Panc1 (cell line): ENCODE measurements at regions not wholly inside any gene's neighbourhood (a gene's known extent, or its start where the extent isn't known, plus 50 kb on each side); places are given as distances from the start of the nearest gene placed in this dataset.

ENCODE experiments used
- ATAC-seq: fragments of 200-7000 bp; cut with Tn5 transposase; 2 replicates; pipeline ENCODE4 v1.9.1; 2020; ENCODE audit warnings: mild to moderate bottlenecking, moderate library complexity
- BruUV-seq: library from RNA; stranded (reverse); fragments of 400-500 nt; replicated peaks from 2 replicates; lab custom pipeline; 2021; lab: Mats Ljungman, UMichigan
- CTCF ChIA-PET: fragments of 300-600 bp; sonication (Branson Sonifier 250); formaldehyde crosslinking; loops from one replicate; lab custom pipeline; 2022; ENCODE audit warnings: antibody characterized with exemption; lab: Charles Lee
- POLR2A ChIA-PET: fragments of 300-600 bp; sonication (Branson Sonifier 250); formaldehyde crosslinking; loops from one replicate; lab custom pipeline; 2022; ENCODE audit warnings: antibody characterized with exemption; lab: Charles Lee
- DNase-seq: peaks from one replicate; pipeline ENCODE4 v3.0.0-alpha.2; 2010; ENCODE audit warnings: low read depth, low spot score
- H3K27ac ChIP-seq: 2 replicates; pipeline ENCODE4 v1.5.1; 2011; ENCODE audit warnings: mild to moderate bottlenecking, low read length, inconsistent platforms
- H3K27me3 ChIP-seq: fragments of 200-500 bp; sonication (Bioruptor generic); 2 replicates; pipeline ENCODE4 v1.6.0; 2014; ENCODE audit warnings: low read length, inconsistent platforms; ENCODE audit not compliant: control insufficient read depth, insufficient read depth
- H3K36me3 ChIP-seq: fragments of 200-500 bp; sonication (Bioruptor generic); 2 replicates; pipeline ENCODE4 v1.5.1; 2014; ENCODE audit warnings: inconsistent platforms, mild to moderate bottlenecking, low read length, moderate library complexity; ENCODE audit not compliant: control insufficient read depth, insufficient read depth
- H3K4me1 ChIP-seq: 2 replicates; pipeline ENCODE4 v1.5.1; 2011; ENCODE audit warnings: inconsistent platforms, mild to moderate bottlenecking, low read length, moderate library complexity; ENCODE audit not compliant: control insufficient read depth, insufficient read depth
- H3K4me3 ChIP-seq, 2 experiments: 2 replicates each; pipeline ENCODE4 v1.5.1; 2011 to 2012; ENCODE audit warnings: low read depth in 2 of 2, low read length in 2 of 2, mild to moderate bottlenecking in 2 of 2, inconsistent platforms in 1 of 2, moderate library complexity in 1 of 2
- H3K9me3 ChIP-seq: fragments of 200-500 bp; sonication (Bioruptor generic); 2 replicates; pipeline ENCODE4 v1.5.1; 2014; ENCODE audit warnings: low read depth, mild to moderate bottlenecking, inconsistent platforms, low read length, moderate library complexity; ENCODE audit not compliant: control insufficient read depth, insufficient read depth
- POLR2AphosphoS5 ChIP-seq: IDR thresholded peaks from 2 replicates; pipeline ENCODE4 v1.6.1; 2012; ENCODE audit warnings: mild to moderate bottlenecking, low read depth, low read length, moderate library complexity
- SIN3A ChIP-seq: IDR thresholded peaks from 2 replicates; pipeline ENCODE4 v1.6.1; 2012; ENCODE audit warnings: low read depth, mild to moderate bottlenecking, low read length, moderate library complexity, borderline replicate concordance; ENCODE audit not compliant: insufficient read depth
- TCF7L2 ChIP-seq: IDR thresholded peaks from 2 replicates; pipeline ENCODE4 v1.6.1; 2011; ENCODE audit warnings: mild to moderate bottlenecking, low read depth, low read length, inconsistent platforms
- in situ Hi-C: cut with HindIII; loops from 2 replicates; pipeline ENCODE4 v1.10.0; 2016; ENCODE audit warnings: low sequenced_read_pairs, low pct_unique_long_range_greater_than_20kb
- intact Hi-C: fragments of 100-400 bp; cut with micrococcal nuclease; formaldehyde crosslinking; loops from one replicate; pipeline ENCODE4 v1.10.0; 2022; ENCODE audit not compliant: unreplicated experiment
- TF ChIP-seq, protein P1 (sequence below), 2 experiments: IDR thresholded peaks; 2 replicates each; pipeline ENCODE4 v1.6.1; 2011 to 2012; ENCODE audit warnings: low read depth in 2 of 2, control low read depth in 1 of 2, low read length in 1 of 2, mild to moderate bottlenecking in 1 of 2, moderate library complexity in 1 of 2; ENCODE audit not compliant: insufficient read depth in 1 of 2
- TF ChIP-seq, protein P2 (sequence below): fragments of 450-650 bp; IDR thresholded peaks from 2 replicates; pipeline ENCODE4 v1.5.1; 2017; ENCODE audit warnings: mild to moderate bottlenecking

DNA sequence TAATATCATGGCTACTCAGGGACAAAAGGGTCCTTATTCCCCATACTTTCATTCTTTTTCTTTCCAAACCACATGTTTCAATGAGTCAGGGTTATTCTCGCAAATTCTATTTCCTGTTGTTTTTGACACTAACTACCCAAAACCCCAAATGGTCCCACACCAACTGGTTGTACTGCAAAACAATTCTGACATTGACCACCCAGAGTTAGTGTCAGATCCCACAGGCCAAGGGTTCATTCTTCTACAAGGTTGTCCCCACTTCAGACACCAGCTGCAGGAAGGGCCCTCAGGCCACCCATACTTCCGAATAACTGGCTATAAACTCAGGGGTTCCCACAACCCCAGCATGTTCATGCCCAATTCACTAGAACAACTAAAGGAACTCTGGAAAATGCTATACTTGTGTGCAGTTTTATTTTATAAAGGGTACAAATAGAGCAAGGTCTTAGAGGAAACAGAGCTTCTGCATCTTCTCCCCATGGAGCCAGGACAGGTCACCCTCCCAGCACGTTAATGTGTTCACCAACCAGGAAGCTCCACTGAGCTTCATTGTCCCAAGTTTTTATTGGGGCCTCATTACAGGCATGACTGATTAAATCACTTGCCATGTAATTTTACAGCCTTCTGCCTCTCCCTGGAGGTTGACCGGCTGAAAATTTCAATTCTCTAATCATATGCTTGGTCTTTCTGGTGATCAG is 334.8 kb downstream of the DRD1 start:
- no TSS peak for BruUV-seq
- Histone ChIP-seq H3K27me3 (no peaks in the 10 kb centered on the region; the same call in 1 of the 2 replicates), H3K36me3 (no peaks in the 10 kb centered on the region), H3K4me1 (no peaks in the 10 kb centered on the region), H3K4me3 (no peak overlapping the region), H3K9me3 (no peaks in the 10 kb centered on the region), H3K27ac (no peak overlapping the region)
- CTCF ChIA-PET = no interaction called here
- POLR2A ChIA-PET = interaction anchor here (0.6 kb wide), 1 partner anchor 186 kb away, joined by 9 read pairs; no protein-coding TSS in a partner anchor
- no peak for ATAC-seq
- TF ChIP-seq POLR2AphosphoS5 (no peak), TCF7L2 (no peak), SIN3A (no peak)
- TF ChIP-seq, protein P1, sequence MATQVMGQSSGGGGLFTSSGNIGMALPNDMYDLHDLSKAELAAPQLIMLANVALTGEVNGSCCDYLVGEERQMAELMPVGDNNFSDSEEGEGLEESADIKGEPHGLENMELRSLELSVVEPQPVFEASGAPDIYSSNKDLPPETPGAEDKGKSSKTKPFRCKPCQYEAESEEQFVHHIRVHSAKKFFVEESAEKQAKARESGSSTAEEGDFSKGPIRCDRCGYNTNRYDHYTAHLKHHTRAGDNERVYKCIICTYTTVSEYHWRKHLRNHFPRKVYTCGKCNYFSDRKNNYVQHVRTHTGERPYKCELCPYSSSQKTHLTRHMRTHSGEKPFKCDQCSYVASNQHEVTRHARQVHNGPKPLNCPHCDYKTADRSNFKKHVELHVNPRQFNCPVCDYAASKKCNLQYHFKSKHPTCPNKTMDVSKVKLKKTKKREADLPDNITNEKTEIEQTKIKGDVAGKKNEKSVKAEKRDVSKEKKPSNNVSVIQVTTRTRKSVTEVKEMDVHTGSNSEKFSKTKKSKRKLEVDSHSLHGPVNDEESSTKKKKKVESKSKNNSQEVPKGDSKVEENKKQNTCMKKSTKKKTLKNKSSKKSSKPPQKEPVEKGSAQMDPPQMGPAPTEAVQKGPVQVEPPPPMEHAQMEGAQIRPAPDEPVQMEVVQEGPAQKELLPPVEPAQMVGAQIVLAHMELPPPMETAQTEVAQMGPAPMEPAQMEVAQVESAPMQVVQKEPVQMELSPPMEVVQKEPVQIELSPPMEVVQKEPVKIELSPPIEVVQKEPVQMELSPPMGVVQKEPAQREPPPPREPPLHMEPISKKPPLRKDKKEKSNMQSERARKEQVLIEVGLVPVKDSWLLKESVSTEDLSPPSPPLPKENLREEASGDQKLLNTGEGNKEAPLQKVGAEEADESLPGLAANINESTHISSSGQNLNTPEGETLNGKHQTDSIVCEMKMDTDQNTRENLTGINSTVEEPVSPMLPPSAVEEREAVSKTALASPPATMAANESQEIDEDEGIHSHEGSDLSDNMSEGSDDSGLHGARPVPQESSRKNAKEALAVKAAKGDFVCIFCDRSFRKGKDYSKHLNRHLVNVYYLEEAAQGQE (IDR thresholded peaks at IDR 0.05; ENCODE audit: insufficient read depth in 1 of 2, low read depth in 2 of 2, low read length in 1 of 2) = no peak
- TF ChIP-seq, protein P2, sequence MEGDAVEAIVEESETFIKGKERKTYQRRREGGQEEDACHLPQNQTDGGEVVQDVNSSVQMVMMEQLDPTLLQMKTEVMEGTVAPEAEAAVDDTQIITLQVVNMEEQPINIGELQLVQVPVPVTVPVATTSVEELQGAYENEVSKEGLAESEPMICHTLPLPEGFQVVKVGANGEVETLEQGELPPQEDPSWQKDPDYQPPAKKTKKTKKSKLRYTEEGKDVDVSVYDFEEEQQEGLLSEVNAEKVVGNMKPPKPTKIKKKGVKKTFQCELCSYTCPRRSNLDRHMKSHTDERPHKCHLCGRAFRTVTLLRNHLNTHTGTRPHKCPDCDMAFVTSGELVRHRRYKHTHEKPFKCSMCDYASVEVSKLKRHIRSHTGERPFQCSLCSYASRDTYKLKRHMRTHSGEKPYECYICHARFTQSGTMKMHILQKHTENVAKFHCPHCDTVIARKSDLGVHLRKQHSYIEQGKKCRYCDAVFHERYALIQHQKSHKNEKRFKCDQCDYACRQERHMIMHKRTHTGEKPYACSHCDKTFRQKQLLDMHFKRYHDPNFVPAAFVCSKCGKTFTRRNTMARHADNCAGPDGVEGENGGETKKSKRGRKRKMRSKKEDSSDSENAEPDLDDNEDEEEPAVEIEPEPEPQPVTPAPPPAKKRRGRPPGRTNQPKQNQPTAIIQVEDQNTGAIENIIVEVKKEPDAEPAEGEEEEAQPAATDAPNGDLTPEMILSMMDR = no peak
- intact Hi-C loops (no loop called here), in situ Hi-C loops (no loop called here)
- DNase-seq = no peak

DNA sequence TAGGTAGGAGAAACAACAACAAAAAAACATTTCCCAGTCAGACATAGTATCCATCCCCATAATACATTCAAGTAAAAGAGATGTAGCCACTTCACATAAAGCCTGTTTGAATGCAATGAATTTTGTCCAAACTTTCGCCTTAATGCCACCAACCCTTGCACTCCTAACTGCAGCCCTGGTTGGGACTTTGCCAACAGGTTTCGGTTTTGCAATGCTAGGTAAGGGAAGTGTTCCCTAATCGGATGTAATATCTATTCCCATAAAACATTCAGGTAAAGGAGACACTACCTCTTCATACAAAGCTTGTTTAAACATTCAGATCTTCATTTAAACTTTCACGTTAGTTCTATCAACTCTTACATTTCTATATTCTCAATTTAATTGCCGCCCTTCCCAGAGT is 336.1 kb downstream of the DRD1 start:
- H3K4me1 ChIP-seq = no peaks in the 10 kb centered on the region
- in situ Hi-C loops (no loop called here), intact Hi-C loops (no loop called here)
- H3K9me3 ChIP-seq = no peaks in the 10 kb centered on the region
- ChIA-PET CTCF (no interaction called here), POLR2A (no interaction called here)
- H3K27me3 ChIP-seq = no peaks in the 10 kb centered on the region; the same call in 1 of the 2 replicates
- no peaks in the 10 kb centered on the region for H3K36me3 ChIP-seq
- no peak for ATAC-seq
- H3K4me3 ChIP-seq = no peak overlapping the region
- TF ChIP-seq, protein P1 (IDR thresholded peaks at IDR 0.05; ENCODE audit: insufficient read depth in 1 of 2, low read depth in 2 of 2, low read length in 1 of 2) = no peak
- TF ChIP-seq SIN3A (no peak), TCF7L2 (no peak), POLR2AphosphoS5 (no peak)
- TF ChIP-seq, protein P2 = no peak
- no peak for DNase-seq
- no TSS peak for BruUV-seq
- H3K27ac ChIP-seq = no peak overlapping the region
